OCI-LY1 (cell line): ENCODE measurements at regions not wholly inside any gene's neighbourhood (a gene's known extent, or its start where the extent isn't known, plus 50 kb on each side); places are given as distances from the start of the nearest gene placed in this dataset.
"Not testable (repeated sequence)": the region's sequence is repeated elsewhere in the genome, so short reads cannot be mapped to it uniquely, and the experiment has no call there.

Experiments used
- CTCF ChIP-seq: fragments of 200-600 bp; sonication (generic), shearing (Covaris generic); IDR thresholded peaks from 2 replicates; pipeline ENCODE4 v1.5.1; 2017; ENCODE audit warnings: mild to moderate bottlenecking, antibody characterized with exemption, low read length, moderate library complexity, mixed read lengths
- EZH2 ChIP-seq: fragments of 200-600 bp; sonication (generic), shearing (Covaris generic); IDR thresholded peaks from 2 replicates; pipeline ENCODE4 v1.8.0; 2017; ENCODE audit warnings: borderline replicate concordance, mixed run types, mild to moderate bottlenecking, antibody characterized with exemption, low read length, moderate library complexity, mixed read lengths

- not testable (repeated sequence) for TF ChIP-seq CTCF, EZH2
These were observed 113.6 kb upstream of the OR4E1 start for GRCh38 chr14:21787242-21787641.
